Central memory CD4-positive, alpha-beta T cell (primary cell): ENCODE measurements at regions not wholly inside any gene's neighbourhood (a gene's known extent, or its start where the extent isn't known, plus 50 kb on each side); places are given as distances from the start of the nearest gene placed in this dataset.

ENCODE experiments used
- DNase-seq: peaks from one replicate; pipeline ENCODE4 v3.0.0; 2022

GRCh38 chr1:67619080-67619479, 65.9 kb upstream of the GADD45A start:
- no peak for DNase-seq

DNA sequence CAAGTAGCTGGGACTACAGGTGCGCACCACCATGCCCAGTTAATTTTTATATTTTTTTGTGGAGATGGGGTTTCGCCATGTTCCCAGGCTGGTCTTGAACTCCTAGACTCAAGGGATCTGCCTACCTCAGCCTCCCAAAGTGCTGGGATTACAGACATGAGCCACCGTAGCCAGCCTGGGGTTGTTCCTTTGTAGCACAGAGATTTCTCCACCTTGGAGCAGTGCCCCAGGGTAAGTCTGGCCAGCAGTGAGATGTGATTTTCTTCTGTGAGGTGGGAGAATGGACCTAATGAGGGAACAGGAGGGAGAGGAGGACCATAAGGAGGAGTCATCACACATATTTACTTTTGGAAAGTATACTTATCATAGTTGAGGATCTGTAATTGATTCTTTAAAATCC, 61.1 kb upstream of the GADD45A start:
- DNase-seq, result no peak

- DNase-seq, result no peak
These were observed 60.3 kb upstream of the GADD45A start for GRCh38 chr1:67624680-67625079.

- no peak for DNase-seq
These were observed 58.7 kb upstream of the GADD45A start for GRCh38 chr1:67626090-67626860.

GRCh38 chr1:67626861-67627235, 58.2 kb upstream of the GADD45A start:
- no peak for DNase-seq

DNA sequence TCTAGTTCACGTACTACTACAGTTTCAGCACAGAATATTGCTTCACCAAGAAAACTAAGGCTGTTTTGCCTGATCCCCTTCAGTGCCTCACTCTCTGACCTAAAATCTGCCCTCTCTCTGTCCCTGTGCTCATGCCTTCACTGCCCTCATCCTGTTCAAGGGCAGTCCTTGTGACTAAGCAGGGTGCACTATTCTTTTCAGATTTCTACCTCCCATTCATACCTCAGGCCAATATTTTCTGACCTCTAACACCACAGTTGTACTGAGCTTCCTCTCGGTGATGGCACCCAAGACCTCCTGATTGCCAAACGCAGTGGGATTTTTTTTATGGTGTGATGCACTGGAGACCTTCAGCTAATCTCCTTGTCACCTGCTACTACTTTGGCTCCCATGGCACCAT, 57.7 kb upstream of the GADD45A start:
- no peak for DNase-seq

DNA sequence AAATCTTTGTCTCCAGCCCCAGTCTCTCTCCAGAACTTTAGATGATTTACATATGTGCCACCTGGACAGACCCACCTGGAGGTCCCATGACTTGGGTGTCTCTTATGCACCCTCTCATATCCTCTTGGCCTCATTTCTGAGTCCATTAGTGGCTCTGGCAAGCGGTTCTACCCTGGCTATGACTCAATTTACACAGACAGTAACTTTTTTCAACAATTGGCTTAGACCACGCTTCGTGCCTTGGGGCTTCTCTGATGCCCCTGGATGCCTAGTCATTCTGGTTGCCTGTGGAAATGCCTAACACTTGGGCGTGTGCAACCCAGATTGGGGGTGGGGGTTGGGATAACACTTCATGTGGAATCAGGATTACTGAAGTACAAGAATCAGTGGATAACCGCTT, 57.1 kb upstream of the GADD45A start:
- no peak for DNase-seq

GRCh38 chr1:67629370-67630075, 55.5 kb upstream of the GADD45A start:
- no peak for DNase-seq

GRCh38 chr1:67630438-67631045, 54.5 kb upstream of the GADD45A start:
- no peak for DNase-seq

- DNase-seq, result no peak
These were observed 52.6 kb upstream of the GADD45A start for GRCh38 chr1:67632356-67632755.

DNA sequence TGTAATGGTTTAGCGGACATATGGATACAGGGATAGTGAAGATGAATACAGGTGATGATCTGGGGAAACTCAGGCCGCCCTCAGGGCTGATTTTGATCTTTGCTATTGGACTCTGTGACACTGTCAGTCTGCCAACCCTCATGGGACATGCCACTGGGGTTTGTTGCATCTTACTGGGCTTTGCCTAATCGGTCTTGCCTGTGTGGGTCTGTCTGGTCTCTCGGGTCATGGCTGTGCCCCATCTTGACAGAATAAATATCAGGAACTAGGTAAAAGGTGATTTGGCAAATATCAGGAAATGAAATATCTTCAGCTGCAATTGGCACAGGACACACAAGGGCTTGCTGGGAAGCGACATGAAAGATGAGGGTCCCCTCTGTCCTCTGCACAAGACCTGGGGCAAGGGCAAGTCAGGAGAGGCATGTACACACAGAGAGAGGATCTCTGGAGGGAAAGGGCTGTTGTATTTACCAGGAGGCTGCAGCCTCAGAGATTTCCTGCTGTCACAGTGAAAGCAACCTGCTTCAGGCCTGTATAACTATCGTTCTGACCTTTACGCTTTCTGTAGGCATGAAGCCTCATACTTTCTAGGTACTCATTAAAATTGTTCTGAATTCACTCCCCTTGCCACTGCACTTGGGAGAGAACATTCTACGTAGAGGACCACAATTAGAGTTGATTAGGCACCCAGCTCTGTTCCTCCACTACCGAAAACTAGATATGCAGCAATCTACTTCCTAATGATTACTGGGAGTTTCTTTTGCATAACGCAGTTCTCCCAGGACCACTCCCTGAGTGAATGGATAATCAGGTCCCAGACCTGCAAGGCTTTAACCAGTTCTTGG, 52.0 kb upstream of the GADD45A start:
- DNase-seq, result no peak

DNA sequence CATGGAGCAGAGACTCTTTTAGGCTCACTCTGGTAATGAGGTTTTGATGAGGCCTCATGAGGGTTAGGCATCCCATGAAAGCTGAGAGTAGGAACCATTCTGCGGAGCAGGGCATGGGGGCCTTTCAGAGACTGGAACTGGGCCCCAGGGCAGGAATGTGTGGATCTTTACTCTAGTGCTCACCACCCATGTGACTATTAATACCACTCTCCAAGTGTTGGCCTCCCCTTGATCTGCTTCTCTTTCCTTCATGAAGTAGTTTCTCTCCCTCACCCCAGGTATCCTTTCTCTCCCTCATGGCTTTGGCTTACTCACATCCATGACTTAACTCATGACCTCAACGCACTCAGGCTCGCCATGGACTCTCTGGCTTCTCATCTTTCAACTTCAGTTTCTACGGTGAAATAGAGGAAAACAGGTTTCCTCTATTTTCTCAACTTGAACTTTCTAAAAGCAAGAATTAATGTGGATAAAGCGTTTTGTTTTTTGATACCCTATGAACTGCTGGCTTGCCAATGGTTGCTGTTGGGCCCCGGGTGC, 50.5 kb upstream of the GADD45A start:
- DNase-seq, result no peak

DNA sequence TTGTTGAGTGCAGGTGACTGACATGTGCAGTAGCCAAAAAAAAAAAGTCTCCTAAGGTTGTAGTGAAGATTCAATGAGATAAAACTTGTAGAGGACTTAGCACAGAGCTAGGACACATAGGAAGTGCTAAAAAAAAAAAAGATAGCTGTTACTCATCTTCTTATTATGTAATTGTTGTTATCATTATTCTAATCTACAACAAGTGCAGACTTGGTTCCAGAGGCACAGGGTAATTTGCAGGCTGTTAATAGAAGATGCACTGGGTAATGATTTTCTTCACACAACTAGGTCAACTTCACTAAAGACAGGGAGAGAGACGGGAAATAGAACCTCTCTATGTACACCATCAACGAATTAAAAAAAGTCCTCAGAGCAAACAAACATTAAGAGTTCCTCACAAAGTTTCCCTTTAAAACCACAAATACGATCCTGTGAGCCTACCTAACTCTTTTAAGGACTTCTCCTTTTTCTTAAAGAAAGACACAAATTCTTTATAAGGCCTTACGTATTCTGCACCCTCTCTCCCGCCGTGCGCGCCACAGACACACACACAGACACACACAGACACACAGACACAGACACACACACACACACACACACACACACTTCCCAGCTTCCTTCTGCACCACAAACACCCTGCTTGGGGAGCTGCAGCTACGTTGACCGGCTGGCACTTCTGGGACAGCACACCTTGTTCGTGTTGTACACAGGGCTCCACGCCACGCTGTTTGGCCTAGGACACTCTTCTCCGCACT, 49.8 kb upstream of the GADD45A start:
- DNase-seq, result peak; percentile 12
